Naive thymus-derived CD8-positive, alpha-beta T cell (primary cell): ENCODE measurements at regions not wholly inside any gene's neighbourhood (a gene's known extent, or its start where the extent isn't known, plus 50 kb on each side); places are given as distances from the start of the nearest gene placed in this dataset.

Experiments
- ATAC-seq, 2 donors: fragments of 150-1000 bp; cut with Tn5 transposase in 1 of 2; sonication (Bioruptor Pico), chemical (Tn5 transposase) in 1 of 2; 1 replicate in 1 of 2; 2 replicates in 1 of 2; pipeline ENCODE4 v1.10.0; 2021; ENCODE audit warnings: mild to moderate bottlenecking in 2 of 2, moderate library complexity in 2 of 2
- POLR2A ChIA-PET: fragments of 350-600 bp; sonication (Branson Sonifier 250); formaldehyde crosslinking; loops from one replicate; lab custom pipeline; 2021; ENCODE audit warnings: antibody characterized with exemption; lab: Charles Lee
- DNase-seq, 10 donors: peaks; one replicate each; pipeline versions ENCODE4 v3.0.0 to v3.0.0-alpha.2; 2020 to 2022
- H3K27ac Mint-ChIP-seq, 10 donors: one replicate each; pipeline ENCODE4 v1.8.0; 2020 to 2022; ENCODE audit warnings: mild to moderate bottlenecking in 10 of 10, mixed read lengths in 10 of 10, moderate library complexity in 4 of 10, inconsistent platforms in 1 of 10
- H3K27me3 Mint-ChIP-seq, 5 donors: one replicate each; pipeline ENCODE4 v1.8.0; 2021 to 2022; ENCODE audit warnings: mixed read lengths in 5 of 5
- H3K36me3 Mint-ChIP-seq, 3 donors: one replicate each; pipeline ENCODE4 v1.8.0; 2020 to 2022; ENCODE audit warnings: mixed read lengths in 3 of 3, mild to moderate bottlenecking in 2 of 3, inconsistent platforms in 1 of 3
- H3K4me1 Mint-ChIP-seq, 4 donors: one replicate each; pipeline ENCODE4 v1.8.0; 2021 to 2022; ENCODE audit warnings: mixed read lengths in 4 of 4
- H3K4me3 Mint-ChIP-seq, 10 donors: one replicate each; pipeline ENCODE4 v1.8.0; 2020 to 2022; ENCODE audit warnings: mild to moderate bottlenecking in 10 of 10, mixed read lengths in 10 of 10, moderate library complexity in 6 of 10, inconsistent platforms in 1 of 10
- H3K9me3 Mint-ChIP-seq, 9 donors: one replicate each; pipeline ENCODE4 v1.8.0; 2020 to 2022; ENCODE audit warnings: mixed read lengths in 9 of 9, mild to moderate bottlenecking in 3 of 9, inconsistent platforms in 1 of 9, moderate library complexity in 1 of 9

DNA sequence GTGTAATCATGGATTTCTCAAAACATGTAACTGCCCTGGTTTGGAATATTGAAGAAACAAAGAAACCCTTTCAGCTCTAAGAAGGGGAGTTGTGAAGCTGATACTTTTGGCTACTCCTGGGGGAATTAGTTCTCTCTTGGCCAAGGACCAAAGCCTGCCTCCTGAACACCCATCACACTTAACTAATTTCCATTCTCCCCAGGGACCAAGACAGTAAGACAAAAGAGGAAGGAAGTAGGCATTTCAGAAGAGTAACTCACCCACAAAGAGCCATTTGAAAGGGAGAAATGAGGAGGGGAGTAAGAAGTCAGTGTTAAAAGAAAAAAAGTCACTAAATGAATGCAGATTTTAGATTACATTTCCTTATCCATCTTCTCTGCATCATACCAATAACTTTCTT is 328.0 kb upstream of the SOX2 start:
- DNase-seq, result no peak
- Mint-ChIP-seq H3K9me3 (peaks cover 3 to 37% (median 20%) of the 10 kb centered on the region in 9 donors), H3K36me3 (no peaks in the 10 kb centered on the region), H3K4me3 (no peak overlapping the region), H3K27ac (no peak overlapping the region), H3K4me1 (no peaks in the 10 kb centered on the region), H3K27me3 (no peaks in the 10 kb centered on the region)
- ATAC-seq, result no peak
- POLR2A ChIA-PET, result no interaction called here

GRCh38 chr3:181383201-181383600 is 328.5 kb upstream of the SOX2 start:
- DNase-seq (no peak), ATAC-seq (no peak)
- Mint-ChIP-seq H3K9me3 (peaks cover 2 to 37% (median 19%) of the 10 kb centered on the region in 9 donors), H3K27me3 (no peaks in the 10 kb centered on the region), H3K27ac (no peak overlapping the region), H3K36me3 (no peaks in the 10 kb centered on the region), H3K4me1 (no peaks in the 10 kb centered on the region), H3K4me3 (no peak overlapping the region)
- POLR2A ChIA-PET, result no interaction called here

GRCh38 chr3:181382656-181383055 is 329.1 kb upstream of the SOX2 start:
- H3K9me3 Mint-ChIP-seq, result peaks cover 0 to 37% (median 18%) of the 10 kb centered on the region in 9 donors
- ATAC-seq, result no peak
- no peak overlapping the region for H3K27ac Mint-ChIP-seq
- H3K27me3 Mint-ChIP-seq, result no peaks in the 10 kb centered on the region
- no peak for DNase-seq
- POLR2A ChIA-PET, result no interaction called here
- no peaks in the 10 kb centered on the region for H3K4me1 Mint-ChIP-seq
- H3K4me3 Mint-ChIP-seq, result no peak overlapping the region
- H3K36me3 Mint-ChIP-seq, result no peaks in the 10 kb centered on the region

- Mint-ChIP-seq H3K4me3 (no peak overlapping the region), H3K27me3 (peaks cover 0 to 3% (median 0%) of the 10 kb centered on the region in 5 donors), H3K36me3 (no peaks in the 10 kb centered on the region), H3K4me1 (no peaks in the 10 kb centered on the region), H3K9me3 (peaks cover 1 to 27% (median 10%) of the 10 kb centered on the region in 9 donors), H3K27ac (no peak overlapping the region)
- ATAC-seq, result no peak
- POLR2A ChIA-PET, result no interaction called here
- DNase-seq, result no peak
These were observed 332.4 kb upstream of the SOX2 start for GRCh38 chr3:181379278-181379677.

GRCh38 chr3:181369637-181370036 is 342.1 kb upstream of the SOX2 start:
- DNase-seq (no peak), ATAC-seq (no peak)
- H3K9me3 Mint-ChIP-seq, result peaks cover 0 to 10% (median 0%) of the 10 kb centered on the region in 9 donors
- H3K4me3 Mint-ChIP-seq, result no peak overlapping the region
- H3K4me1 Mint-ChIP-seq, result no peaks in the 10 kb centered on the region
- POLR2A ChIA-PET, result no interaction called here
- peaks cover 0 to 5% (median 0%) of the 10 kb centered on the region in 5 donors for H3K27me3 Mint-ChIP-seq
- no peaks in the 10 kb centered on the region for H3K36me3 Mint-ChIP-seq
- H3K27ac Mint-ChIP-seq, result no peak overlapping the region

- no peak overlapping the region for H3K27ac Mint-ChIP-seq
- H3K9me3 Mint-ChIP-seq, result peaks cover 0 to 37% (median 12%) of the 10 kb centered on the region in 9 donors
- no peaks in the 10 kb centered on the region for H3K36me3 Mint-ChIP-seq
- H3K4me3 Mint-ChIP-seq, result no peak overlapping the region
- H3K27me3 Mint-ChIP-seq, result peaks cover 0 to 2% (median 0%) of the 10 kb centered on the region in 5 donors
- no peaks in the 10 kb centered on the region for H3K4me1 Mint-ChIP-seq
- DNase-seq (no peak), ATAC-seq (no peak)
- POLR2A ChIA-PET, result no interaction called here
These were observed 348.5 kb upstream of the SOX2 start for GRCh38 chr3:181363231-181363630.

- peaks cover 0 to 37% (median 12%) of the 10 kb centered on the region in 9 donors for H3K9me3 Mint-ChIP-seq
- POLR2A ChIA-PET, result no interaction called here
- no peaks in the 10 kb centered on the region for H3K36me3 Mint-ChIP-seq
- DNase-seq (no peak), ATAC-seq (no peak)
- no peak overlapping the region for H3K4me3 Mint-ChIP-seq
- no peak overlapping the region for H3K27ac Mint-ChIP-seq
- peaks cover 0 to 2% (median 0%) of the 10 kb centered on the region in 5 donors for H3K27me3 Mint-ChIP-seq
- H3K4me1 Mint-ChIP-seq, result no peaks in the 10 kb centered on the region
These were observed 349.3 kb upstream of the SOX2 start for GRCh38 chr3:181362378-181362777.

GRCh38 chr3:181358562-181358961 is 353.2 kb upstream of the SOX2 start:
- DNase-seq (no peak), ATAC-seq (no peak)
- Mint-ChIP-seq H3K4me3 (no peak overlapping the region), H3K27ac (no peak overlapping the region), H3K4me1 (no peaks in the 10 kb centered on the region), H3K36me3 (no peaks in the 10 kb centered on the region), H3K27me3 (peaks cover 0 to 5% (median 0%) of the 10 kb centered on the region in 5 donors), H3K9me3 (peaks cover 0 to 26% (median 14%) of the 10 kb centered on the region in 9 donors)
- POLR2A ChIA-PET, result no interaction called here

DNA sequence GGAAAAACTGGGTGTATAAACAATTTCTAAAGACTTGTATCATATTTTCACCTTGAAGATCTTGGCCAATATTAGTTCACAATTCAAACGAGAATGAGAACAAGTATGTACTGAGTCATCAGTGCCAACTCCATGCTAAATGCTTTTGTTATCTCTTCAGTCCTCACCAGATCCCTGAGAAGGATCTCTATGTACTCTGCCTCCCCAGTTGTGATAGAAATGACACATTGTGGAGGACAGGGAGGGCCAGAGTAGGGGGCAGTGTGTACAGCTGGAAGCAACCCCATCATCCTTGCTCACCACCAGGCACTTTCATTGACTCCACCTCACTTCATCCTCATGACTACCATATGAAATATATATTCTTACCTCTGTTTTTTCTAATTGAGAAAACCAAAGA is 353.7 kb upstream of the SOX2 start:
- H3K4me3 Mint-ChIP-seq, result no peak overlapping the region
- no peaks in the 10 kb centered on the region for H3K36me3 Mint-ChIP-seq
- POLR2A ChIA-PET, result no interaction called here
- H3K27me3 Mint-ChIP-seq, result peaks cover 0 to 5% (median 0%) of the 10 kb centered on the region in 5 donors
- H3K9me3 Mint-ChIP-seq, result peaks cover 0 to 21% (median 14%) of the 10 kb centered on the region in 9 donors
- no peak for ATAC-seq
- DNase-seq, result no peak
- H3K4me1 Mint-ChIP-seq, result no peaks in the 10 kb centered on the region
- H3K27ac Mint-ChIP-seq, result no peak overlapping the region

DNA sequence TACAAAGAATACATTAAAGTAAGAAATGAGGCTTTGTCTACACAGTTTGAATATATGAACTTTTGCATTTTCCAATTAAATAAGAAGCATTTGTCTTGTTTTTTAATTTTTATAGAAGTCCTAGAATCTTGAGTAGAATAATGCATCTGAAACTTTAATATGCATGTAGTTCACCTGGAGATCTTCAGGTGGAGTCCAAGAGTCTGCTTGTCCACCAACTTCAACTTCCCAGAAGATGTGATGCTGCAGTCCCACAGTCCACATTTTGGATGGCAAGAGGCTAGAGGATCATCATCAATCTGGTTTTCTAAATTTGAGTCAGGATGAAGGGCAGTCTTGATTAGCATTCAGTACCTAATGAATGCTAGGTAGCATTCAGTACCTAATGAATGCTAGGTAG is 357.6 kb upstream of the SOX2 start:
- Mint-ChIP-seq H3K4me1 (no peaks in the 10 kb centered on the region), H3K27me3 (peaks cover 0 to 9% (median 0%) of the 10 kb centered on the region in 5 donors), H3K4me3 (no peak overlapping the region), H3K9me3 (peaks cover 0 to 5% (median 1%) of the 10 kb centered on the region in 9 donors), H3K27ac (no peak overlapping the region), H3K36me3 (no peaks in the 10 kb centered on the region)
- ATAC-seq (no peak), DNase-seq (no peak)
- POLR2A ChIA-PET, result no interaction called here

- ATAC-seq (no peak), DNase-seq (no peak)
- H3K9me3 Mint-ChIP-seq, result no peaks in the 10 kb centered on the region
- POLR2A ChIA-PET, result no interaction called here
- H3K4me3 Mint-ChIP-seq, result no peak overlapping the region
- H3K36me3 Mint-ChIP-seq, result no peaks in the 10 kb centered on the region
- peaks cover 0 to 4% (median 0%) of the 10 kb centered on the region in 5 donors for H3K27me3 Mint-ChIP-seq
- no peak overlapping the region for H3K27ac Mint-ChIP-seq
- no peaks in the 10 kb centered on the region for H3K4me1 Mint-ChIP-seq
These were observed 354.8 kb upstream of the DNAJC19 start for GRCh38 chr3:181344331-181344730.

DNA sequence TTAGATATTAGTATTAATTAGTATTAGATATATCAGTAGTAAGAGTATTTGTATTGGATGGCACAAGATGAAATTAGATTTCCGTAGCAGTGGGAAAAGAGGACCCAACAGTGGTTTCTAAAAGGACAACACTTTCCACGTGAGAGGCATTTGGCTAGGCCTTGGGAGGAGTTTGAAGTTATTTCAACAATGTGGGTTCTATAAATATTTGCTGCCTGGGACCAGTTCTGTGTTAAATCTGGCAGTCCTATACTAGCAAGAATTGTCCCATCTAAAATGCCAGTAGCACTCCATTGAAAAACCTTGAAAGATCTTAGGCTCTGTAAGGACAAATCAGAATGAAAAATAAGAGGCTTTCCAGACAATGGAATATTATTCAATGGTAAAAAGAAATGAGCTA is 347.1 kb upstream of the DNAJC19 start:
- peaks cover 0 to 5% (median 0%) of the 10 kb centered on the region in 5 donors for H3K27me3 Mint-ChIP-seq
- DNase-seq (no peak), ATAC-seq (no peak)
- H3K36me3 Mint-ChIP-seq, result no peaks in the 10 kb centered on the region
- no peaks in the 10 kb centered on the region for H3K9me3 Mint-ChIP-seq
- POLR2A ChIA-PET, result no interaction called here
- H3K4me1 Mint-ChIP-seq, result no peaks in the 10 kb centered on the region
- H3K27ac Mint-ChIP-seq, result no peak overlapping the region
- H3K4me3 Mint-ChIP-seq, result no peak overlapping the region

DNA sequence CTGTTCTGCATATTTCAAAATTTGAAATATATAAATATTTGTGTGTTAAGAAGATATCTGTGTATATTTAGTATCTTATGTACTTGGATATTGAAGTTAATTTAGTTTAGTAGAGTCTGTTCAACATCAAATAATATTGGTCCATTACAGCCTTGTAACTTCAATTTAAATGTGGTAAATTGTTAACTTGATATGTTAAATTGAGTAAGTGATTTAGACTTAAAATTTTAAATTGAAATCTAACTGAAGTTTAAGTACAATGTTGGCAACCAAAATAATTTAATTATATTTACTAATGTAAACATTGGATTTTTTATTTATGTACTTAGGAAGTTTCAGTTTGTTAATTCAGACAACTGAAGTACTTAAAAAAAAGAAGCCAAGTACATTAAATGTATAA is 343.9 kb upstream of the DNAJC19 start:
- ATAC-seq, result no peak
- no peak overlapping the region for H3K4me3 Mint-ChIP-seq
- H3K4me1 Mint-ChIP-seq, result no peaks in the 10 kb centered on the region
- H3K27me3 Mint-ChIP-seq, result peaks cover 0 to 5% (median 0%) of the 10 kb centered on the region in 5 donors
- POLR2A ChIA-PET, result no interaction called here
- no peak overlapping the region for H3K27ac Mint-ChIP-seq
- no peaks in the 10 kb centered on the region for H3K9me3 Mint-ChIP-seq
- DNase-seq, result no peak
- H3K36me3 Mint-ChIP-seq, result no peaks in the 10 kb centered on the region

GRCh38 chr3:181330821-181331563 is 341.5 kb upstream of the DNAJC19 start:
- POLR2A ChIA-PET, result no interaction called here
- no peaks in the 10 kb centered on the region for H3K4me1 Mint-ChIP-seq
- H3K9me3 Mint-ChIP-seq, result no peaks in the 10 kb centered on the region

More at GRCh38 chr3:181330821-181331563, 341.5 kb upstream of the DNAJC19 start:
- Mint-ChIP-seq H3K27me3 (peaks cover 0 to 8% (median 3%) of the 10 kb centered on the region in 5 donors), H3K36me3 (no peaks in the 10 kb centered on the region), H3K4me3 (no peak overlapping the region), H3K27ac (no peak overlapping the region)
- DNase-seq, result no peak
- ATAC-seq, result no peak
